Lower leg skin (tissue), 3 donors: ENCODE measurements at regions not wholly inside any gene's neighbourhood (a gene's known extent, or its start where the extent isn't known, plus 50 kb on each side); places are given as distances from the start of the nearest gene placed in this dataset.

Source experiments
- POLR2A ChIP-seq, 2 donors: fragments of 450-650 bp; IDR thresholded peaks; one replicate each; pipeline ENCODE4 v1.6.1; 2016 to 2017; ENCODE audit warnings: antibody characterized with exemption in 2 of 2, mild to moderate bottlenecking in 1 of 2, moderate library complexity in 1 of 2
- TF ChIP-seq, protein P1 (sequence below), 3 donors: fragments of 450-650 bp; IDR thresholded peaks; one replicate each; pipeline ENCODE4 v1.5.1; 2016; ENCODE audit warnings: antibody characterized with exemption in 3 of 3, mild to moderate bottlenecking in 3 of 3, moderate library complexity in 2 of 3

DNA sequence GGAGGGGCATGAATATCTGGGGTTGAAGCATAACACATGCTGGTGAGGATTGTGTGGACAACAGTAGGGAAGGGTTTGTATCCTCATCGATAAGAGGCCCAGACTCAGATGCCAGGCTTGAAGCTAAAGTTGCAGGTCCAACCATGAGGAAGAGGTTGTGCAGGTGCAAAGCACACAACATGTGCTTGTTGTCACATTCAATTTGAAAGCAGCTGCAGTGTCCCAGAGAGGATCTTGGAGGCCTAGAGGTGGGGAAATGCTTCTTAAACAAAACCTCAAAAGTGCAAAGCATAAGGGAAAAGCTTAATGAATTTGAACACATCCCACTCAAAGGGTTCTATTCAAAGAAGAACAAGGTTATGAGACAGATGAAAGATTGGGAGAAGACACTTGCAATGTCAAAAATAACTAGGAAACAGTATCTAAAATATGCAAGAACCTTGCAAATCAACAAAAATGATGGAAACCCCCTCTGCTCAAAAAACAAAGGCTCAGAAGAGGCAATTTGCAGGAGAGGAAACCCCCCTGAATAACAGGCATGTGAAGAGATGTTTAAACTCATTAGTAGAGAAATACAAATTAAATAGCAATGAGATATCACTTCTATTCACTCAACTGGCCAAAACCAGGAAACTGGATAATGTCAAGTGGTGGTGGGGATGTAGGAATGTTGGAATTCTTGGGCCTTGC lies 187.1 kb downstream of the KATNAL1 start:
- no peak for TF ChIP-seq POLR2A (IDR thresholded peaks at IDR 0.05)
- TF ChIP-seq, protein P1, sequence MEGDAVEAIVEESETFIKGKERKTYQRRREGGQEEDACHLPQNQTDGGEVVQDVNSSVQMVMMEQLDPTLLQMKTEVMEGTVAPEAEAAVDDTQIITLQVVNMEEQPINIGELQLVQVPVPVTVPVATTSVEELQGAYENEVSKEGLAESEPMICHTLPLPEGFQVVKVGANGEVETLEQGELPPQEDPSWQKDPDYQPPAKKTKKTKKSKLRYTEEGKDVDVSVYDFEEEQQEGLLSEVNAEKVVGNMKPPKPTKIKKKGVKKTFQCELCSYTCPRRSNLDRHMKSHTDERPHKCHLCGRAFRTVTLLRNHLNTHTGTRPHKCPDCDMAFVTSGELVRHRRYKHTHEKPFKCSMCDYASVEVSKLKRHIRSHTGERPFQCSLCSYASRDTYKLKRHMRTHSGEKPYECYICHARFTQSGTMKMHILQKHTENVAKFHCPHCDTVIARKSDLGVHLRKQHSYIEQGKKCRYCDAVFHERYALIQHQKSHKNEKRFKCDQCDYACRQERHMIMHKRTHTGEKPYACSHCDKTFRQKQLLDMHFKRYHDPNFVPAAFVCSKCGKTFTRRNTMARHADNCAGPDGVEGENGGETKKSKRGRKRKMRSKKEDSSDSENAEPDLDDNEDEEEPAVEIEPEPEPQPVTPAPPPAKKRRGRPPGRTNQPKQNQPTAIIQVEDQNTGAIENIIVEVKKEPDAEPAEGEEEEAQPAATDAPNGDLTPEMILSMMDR (IDR thresholded peaks at IDR 0.05): no peak
